Body of pancreas (tissue), 4 donors: ENCODE measurements at regions not wholly inside any gene's neighbourhood (a gene's known extent, or its start where the extent isn't known, plus 50 kb on each side); places are given as distances from the start of the nearest gene placed in this dataset.
"Not testable (repeated sequence)": the region's sequence is repeated elsewhere in the genome, so short reads cannot be mapped to it uniquely, and the experiment has no call there.

Experiments
- POLR2A ChIP-seq, 3 donors: fragments of 450-650 bp; IDR thresholded peaks; one replicate each; pipeline ENCODE4 v1.6.1; 2016; ENCODE audit warnings: antibody characterized with exemption in 3 of 3, mild to moderate bottlenecking in 2 of 3
- TF ChIP-seq, protein P1 (sequence below), 7 experiments: fragments of 450-650 bp in 4 of 7; fragments of 200-600 bp in 3 of 7; sonication (generic) in 3 of 7; IDR thresholded peaks; one replicate each; pipeline ENCODE4 v1.5.1; 2016 to 2019; ENCODE audit warnings: antibody characterized with exemption in 7 of 7

DNA sequence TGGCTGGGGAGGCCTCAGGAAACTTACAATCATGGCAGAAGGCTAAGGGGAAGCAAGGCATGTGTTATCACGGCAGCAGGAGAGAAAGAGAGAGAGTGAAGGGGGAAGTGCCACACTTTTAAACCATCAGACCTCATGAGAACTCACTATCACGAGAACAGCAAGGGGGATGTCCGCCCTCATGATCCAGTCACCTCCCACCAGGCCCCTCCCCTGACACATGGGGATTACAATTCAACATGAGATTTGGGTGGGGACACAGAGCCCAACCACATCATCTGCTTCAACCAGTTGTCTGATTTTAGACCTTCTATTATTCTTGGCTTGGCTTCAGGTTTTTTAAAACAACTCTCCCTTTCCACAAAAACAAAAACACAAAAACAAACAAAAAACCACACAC, 93.7 kb upstream of the BASP1 start:
- TF ChIP-seq, protein P1, sequence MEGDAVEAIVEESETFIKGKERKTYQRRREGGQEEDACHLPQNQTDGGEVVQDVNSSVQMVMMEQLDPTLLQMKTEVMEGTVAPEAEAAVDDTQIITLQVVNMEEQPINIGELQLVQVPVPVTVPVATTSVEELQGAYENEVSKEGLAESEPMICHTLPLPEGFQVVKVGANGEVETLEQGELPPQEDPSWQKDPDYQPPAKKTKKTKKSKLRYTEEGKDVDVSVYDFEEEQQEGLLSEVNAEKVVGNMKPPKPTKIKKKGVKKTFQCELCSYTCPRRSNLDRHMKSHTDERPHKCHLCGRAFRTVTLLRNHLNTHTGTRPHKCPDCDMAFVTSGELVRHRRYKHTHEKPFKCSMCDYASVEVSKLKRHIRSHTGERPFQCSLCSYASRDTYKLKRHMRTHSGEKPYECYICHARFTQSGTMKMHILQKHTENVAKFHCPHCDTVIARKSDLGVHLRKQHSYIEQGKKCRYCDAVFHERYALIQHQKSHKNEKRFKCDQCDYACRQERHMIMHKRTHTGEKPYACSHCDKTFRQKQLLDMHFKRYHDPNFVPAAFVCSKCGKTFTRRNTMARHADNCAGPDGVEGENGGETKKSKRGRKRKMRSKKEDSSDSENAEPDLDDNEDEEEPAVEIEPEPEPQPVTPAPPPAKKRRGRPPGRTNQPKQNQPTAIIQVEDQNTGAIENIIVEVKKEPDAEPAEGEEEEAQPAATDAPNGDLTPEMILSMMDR (IDR thresholded peaks at IDR 0.05) = not testable (repeated sequence)
- TF ChIP-seq POLR2A (IDR thresholded peaks at IDR 0.05) = not testable (repeated sequence)
